ENCODE measurements at regions not wholly inside any gene's neighbourhood (a gene's known extent, or its start where the extent isn't known, plus 50 kb on each side); places are given as distances from the start of the nearest gene placed in this dataset.

- Histone ChIP-seq H3K9me3 (ENCODE audit: control insufficient read depth in 3 of 3, low read length in 3 of 3) (no peaks in the 10 kb centered on the region), H3K36me3 (ENCODE audit: control insufficient read depth in 3 of 3, insufficient read depth in 3 of 3, low read length in 3 of 3) (no peaks in the 10 kb centered on the region), H3K27me3 (ENCODE audit: control insufficient read depth in 3 of 3, insufficient read depth in 3 of 3, low read length in 3 of 3) (no peaks in the 10 kb centered on the region), H3K4me3 (ENCODE audit: low read length in 3 of 3) (no peak overlapping the region), H3K9ac (ENCODE audit: low read depth in 1 of 3, low read length in 3 of 3) (no peak overlapping the region), H3K27ac (ENCODE audit: low read depth, low read length) (no peak overlapping the region), H3K4me1 (ENCODE audit: control insufficient read depth in 3 of 3, insufficient read depth in 3 of 3, low read length in 3 of 3) (no peaks in the 10 kb centered on the region)
Observed at GRCh38 chr3:104992676-104993075, 374.0 kb upstream of the ALCAM start.

- no peaks in the 10 kb centered on the region for H3K4me1 ChIP-seq (ENCODE audit: control insufficient read depth in 3 of 3, insufficient read depth in 3 of 3, low read length in 3 of 3)
- H3K9ac ChIP-seq (ENCODE audit: low read depth in 1 of 3, low read length in 3 of 3), result no peak overlapping the region
- no peaks in the 10 kb centered on the region for H3K27me3 ChIP-seq (ENCODE audit: control insufficient read depth in 3 of 3, insufficient read depth in 3 of 3, low read length in 3 of 3)
- no peak overlapping the region for H3K27ac ChIP-seq (ENCODE audit: low read depth, low read length)
- no peak overlapping the region for H3K4me3 ChIP-seq (ENCODE audit: low read length in 3 of 3)
- no peaks in the 10 kb centered on the region for H3K36me3 ChIP-seq (ENCODE audit: control insufficient read depth in 3 of 3, insufficient read depth in 3 of 3, low read length in 3 of 3)
- no peaks in the 10 kb centered on the region for H3K9me3 ChIP-seq (ENCODE audit: control insufficient read depth in 3 of 3, low read length in 3 of 3)
Observed at GRCh38 chr3:105006164-105006563, 360.5 kb upstream of the ALCAM start.

- no peak overlapping the region for H3K9ac ChIP-seq (ENCODE audit: low read depth in 1 of 3, low read length in 3 of 3)
- no peaks in the 10 kb centered on the region for H3K27me3 ChIP-seq (ENCODE audit: control insufficient read depth in 3 of 3, insufficient read depth in 3 of 3, low read length in 3 of 3)
- H3K36me3 ChIP-seq (ENCODE audit: control insufficient read depth in 3 of 3, insufficient read depth in 3 of 3, low read length in 3 of 3), result no peaks in the 10 kb centered on the region
- H3K4me1 ChIP-seq (ENCODE audit: control insufficient read depth in 3 of 3, insufficient read depth in 3 of 3, low read length in 3 of 3), result no peaks in the 10 kb centered on the region
- H3K9me3 ChIP-seq (ENCODE audit: control insufficient read depth in 3 of 3, low read length in 3 of 3), result no peaks in the 10 kb centered on the region
- H3K27ac ChIP-seq (ENCODE audit: low read depth, low read length), result no peak overlapping the region
- no peak overlapping the region for H3K4me3 ChIP-seq (ENCODE audit: low read length in 3 of 3)
Observed at GRCh38 chr3:105013657-105014056, 353.1 kb upstream of the ALCAM start.

GRCh38 chr3:105014631-105015030 is 352.1 kb upstream of the ALCAM start:
- H3K27me3 ChIP-seq (ENCODE audit: control insufficient read depth in 3 of 3, insufficient read depth in 3 of 3, low read length in 3 of 3), result no peaks in the 10 kb centered on the region
- no peak overlapping the region for H3K4me3 ChIP-seq (ENCODE audit: low read length in 3 of 3)
- H3K27ac ChIP-seq (ENCODE audit: low read depth, low read length), result no peak overlapping the region
- H3K9ac ChIP-seq (ENCODE audit: low read depth in 1 of 3, low read length in 3 of 3), result no peak overlapping the region
- H3K36me3 ChIP-seq (ENCODE audit: control insufficient read depth in 3 of 3, insufficient read depth in 3 of 3, low read length in 3 of 3), result no peaks in the 10 kb centered on the region
- no peaks in the 10 kb centered on the region for H3K4me1 ChIP-seq (ENCODE audit: control insufficient read depth in 3 of 3, insufficient read depth in 3 of 3, low read length in 3 of 3)
- no peaks in the 10 kb centered on the region for H3K9me3 ChIP-seq (ENCODE audit: control insufficient read depth in 3 of 3, low read length in 3 of 3)

- Histone ChIP-seq H3K4me3 (ENCODE audit: low read length in 3 of 3) (no peak overlapping the region), H3K27ac (ENCODE audit: low read depth, low read length) (no peak overlapping the region), H3K27me3 (ENCODE audit: control insufficient read depth in 3 of 3, insufficient read depth in 3 of 3, low read length in 3 of 3) (no peaks in the 10 kb centered on the region), H3K36me3 (ENCODE audit: control insufficient read depth in 3 of 3, insufficient read depth in 3 of 3, low read length in 3 of 3) (no peaks in the 10 kb centered on the region), H3K9ac (ENCODE audit: low read depth in 1 of 3, low read length in 3 of 3) (no peak overlapping the region), H3K4me1 (ENCODE audit: control insufficient read depth in 3 of 3, insufficient read depth in 3 of 3, low read length in 3 of 3) (no peaks in the 10 kb centered on the region), H3K9me3 (ENCODE audit: control insufficient read depth in 3 of 3, low read length in 3 of 3) (no peaks in the 10 kb centered on the region)
Observed at GRCh38 chr3:105022813-105023212, 343.9 kb upstream of the ALCAM start.

- H3K4me1 ChIP-seq (ENCODE audit: control insufficient read depth in 3 of 3, insufficient read depth in 3 of 3, low read length in 3 of 3), result no peaks in the 10 kb centered on the region
- H3K9ac ChIP-seq (ENCODE audit: low read depth in 1 of 3, low read length in 3 of 3), result no peak overlapping the region
Observed at GRCh38 chr3:105030211-105030610, 336.5 kb upstream of the ALCAM start.

GRCh38 chr3:105032541-105032940 is 334.2 kb upstream of the ALCAM start:
- no peak overlapping the region for H3K4me3 ChIP-seq (ENCODE audit: low read length in 3 of 3)
- H3K9me3 ChIP-seq (ENCODE audit: control insufficient read depth in 3 of 3, low read length in 3 of 3), result no peaks in the 10 kb centered on the region
- no peak overlapping the region for H3K9ac ChIP-seq (ENCODE audit: low read depth in 1 of 3, low read length in 3 of 3)
- H3K27ac ChIP-seq (ENCODE audit: low read depth, low read length), result no peak overlapping the region
- no peaks in the 10 kb centered on the region for H3K36me3 ChIP-seq (ENCODE audit: control insufficient read depth in 3 of 3, insufficient read depth in 3 of 3, low read length in 3 of 3)
- H3K4me1 ChIP-seq (ENCODE audit: control insufficient read depth in 3 of 3, insufficient read depth in 3 of 3, low read length in 3 of 3), result no peaks in the 10 kb centered on the region
- no peaks in the 10 kb centered on the region for H3K27me3 ChIP-seq (ENCODE audit: control insufficient read depth in 3 of 3, insufficient read depth in 3 of 3, low read length in 3 of 3)

More at GRCh38 chr3:105030211-105030610, 336.5 kb upstream of the ALCAM start:
- no peak overlapping the region for H3K4me3 ChIP-seq (ENCODE audit: low read length in 3 of 3)
- no peak overlapping the region for H3K27ac ChIP-seq (ENCODE audit: low read depth, low read length)
- H3K9me3 ChIP-seq (ENCODE audit: control insufficient read depth in 3 of 3, low read length in 3 of 3), result no peaks in the 10 kb centered on the region
- H3K27me3 ChIP-seq (ENCODE audit: control insufficient read depth in 3 of 3, insufficient read depth in 3 of 3, low read length in 3 of 3), result no peaks in the 10 kb centered on the region
- no peaks in the 10 kb centered on the region for H3K36me3 ChIP-seq (ENCODE audit: control insufficient read depth in 3 of 3, insufficient read depth in 3 of 3, low read length in 3 of 3)

- Histone ChIP-seq H3K27me3 (ENCODE audit: control insufficient read depth in 3 of 3, insufficient read depth in 3 of 3, low read length in 3 of 3) (no peaks in the 10 kb centered on the region), H3K4me1 (ENCODE audit: control insufficient read depth in 3 of 3, insufficient read depth in 3 of 3, low read length in 3 of 3) (no peaks in the 10 kb centered on the region), H3K4me3 (ENCODE audit: low read length in 3 of 3) (no peak overlapping the region), H3K27ac (ENCODE audit: low read depth, low read length) (no peak overlapping the region), H3K36me3 (ENCODE audit: control insufficient read depth in 3 of 3, insufficient read depth in 3 of 3, low read length in 3 of 3) (no peaks in the 10 kb centered on the region), H3K9ac (ENCODE audit: low read depth in 1 of 3, low read length in 3 of 3) (no peak overlapping the region), H3K9me3 (ENCODE audit: control insufficient read depth in 3 of 3, low read length in 3 of 3) (no peaks in the 10 kb centered on the region)
Observed at GRCh38 chr3:105033081-105033480, 333.6 kb upstream of the ALCAM start.

- Histone ChIP-seq H3K27ac (ENCODE audit: low read depth, low read length) (no peak overlapping the region), H3K9ac (ENCODE audit: low read depth in 1 of 3, low read length in 3 of 3) (no peak overlapping the region), H3K36me3 (ENCODE audit: control insufficient read depth in 3 of 3, insufficient read depth in 3 of 3, low read length in 3 of 3) (no peaks in the 10 kb centered on the region), H3K9me3 (ENCODE audit: control insufficient read depth in 3 of 3, low read length in 3 of 3) (no peaks in the 10 kb centered on the region), H3K27me3 (ENCODE audit: control insufficient read depth in 3 of 3, insufficient read depth in 3 of 3, low read length in 3 of 3) (no peaks in the 10 kb centered on the region), H3K4me1 (ENCODE audit: control insufficient read depth in 3 of 3, insufficient read depth in 3 of 3, low read length in 3 of 3) (no peaks in the 10 kb centered on the region), H3K4me3 (ENCODE audit: low read length in 3 of 3) (no peak overlapping the region)
Observed at GRCh38 chr3:105039004-105039403, 327.7 kb upstream of the ALCAM start.

- H3K9me3 ChIP-seq (ENCODE audit: control insufficient read depth in 3 of 3, low read length in 3 of 3), result no peaks in the 10 kb centered on the region
- H3K4me3 ChIP-seq (ENCODE audit: low read length in 3 of 3), result no peak overlapping the region
- H3K27ac ChIP-seq (ENCODE audit: low read depth, low read length), result no peak overlapping the region
- no peaks in the 10 kb centered on the region for H3K4me1 ChIP-seq (ENCODE audit: control insufficient read depth in 3 of 3, insufficient read depth in 3 of 3, low read length in 3 of 3)
- H3K9ac ChIP-seq (ENCODE audit: low read depth in 1 of 3, low read length in 3 of 3), result no peak overlapping the region
- no peaks in the 10 kb centered on the region for H3K36me3 ChIP-seq (ENCODE audit: control insufficient read depth in 3 of 3, insufficient read depth in 3 of 3, low read length in 3 of 3)
- H3K27me3 ChIP-seq (ENCODE audit: control insufficient read depth in 3 of 3, insufficient read depth in 3 of 3, low read length in 3 of 3), result no peaks in the 10 kb centered on the region
Observed at GRCh38 chr3:105040026-105040622, 326.6 kb upstream of the ALCAM start.

- Histone ChIP-seq H3K4me1 (ENCODE audit: control insufficient read depth in 3 of 3, insufficient read depth in 3 of 3, low read length in 3 of 3) (no peaks in the 10 kb centered on the region), H3K27me3 (ENCODE audit: control insufficient read depth in 3 of 3, insufficient read depth in 3 of 3, low read length in 3 of 3) (no peaks in the 10 kb centered on the region), H3K4me3 (ENCODE audit: low read length in 3 of 3) (no peak overlapping the region)
Observed at GRCh38 chr3:105042586-105042985, 324.1 kb upstream of the ALCAM start.

More at GRCh38 chr3:105042586-105042985, 324.1 kb upstream of the ALCAM start:
- H3K27ac ChIP-seq (ENCODE audit: low read depth, low read length), result no peak overlapping the region
- no peak overlapping the region for H3K9ac ChIP-seq (ENCODE audit: low read depth in 1 of 3, low read length in 3 of 3)
- H3K36me3 ChIP-seq (ENCODE audit: control insufficient read depth in 3 of 3, insufficient read depth in 3 of 3, low read length in 3 of 3), result no peaks in the 10 kb centered on the region
- H3K9me3 ChIP-seq (ENCODE audit: control insufficient read depth in 3 of 3, low read length in 3 of 3), result no peaks in the 10 kb centered on the region

All from skeletal muscle tissue (tissue), 3 donors.